Upper lobe of right lung (tissue), 1 donor: ENCODE measurements at regions not wholly inside any gene's neighbourhood (a gene's known extent, or its start where the extent isn't known, plus 50 kb on each side); places are given as distances from the start of the nearest gene placed in this dataset.

Experiments
- ATAC-seq: fragments of 200-7000 bp; cut with Tn5 transposase; one replicate; pipeline ENCODE4 v1.9.1; 2020; ENCODE audit warnings: mild to moderate bottlenecking, moderate library complexity
- DNase-seq: peaks from one replicate; pipeline ENCODE4 v3.0.0-alpha.2; 2020
- H3K27ac ChIP-seq: fragments of 200-600 bp; one replicate; pipeline ENCODE4 v1.8.0; 2022
- H3K27me3 ChIP-seq: fragments of 200-600 bp; one replicate; pipeline ENCODE4 v1.8.0; 2022; ENCODE audit warnings: mild to moderate bottlenecking
- H3K36me3 ChIP-seq: fragments of 200-600 bp; one replicate; pipeline ENCODE4 v1.8.0; 2022
- H3K4me1 ChIP-seq: fragments of 200-600 bp; one replicate; pipeline ENCODE4 v1.8.0; 2022
- H3K4me3 ChIP-seq: fragments of 200-600 bp; one replicate; pipeline ENCODE4 v1.8.0; 2022; ENCODE audit warnings: mild to moderate bottlenecking
- H3K9me3 ChIP-seq: fragments of 200-600 bp; one replicate; pipeline ENCODE4 v1.8.0; 2022
- intact Hi-C: fragments of 100-400 bp; cut with DNase I; formaldehyde crosslinking; loops from one replicate; pipeline ENCODE4 v1.11.0; 2022
- TF ChIP-seq, protein P1 (sequence below): fragments of 200-600 bp; IDR thresholded peaks from one replicate; pipeline ENCODE4 v1.8.0; 2022; ENCODE audit warnings: antibody characterized with exemption
- donor health status: DM: no; HTN: yes; CAD: no; lungs with severe emphysema.

GRCh38 chr1:193937308-193937707, 750.9 kb upstream of the B3GALT2 start:
- Histone ChIP-seq H3K4me1 (no peaks in the 10 kb centered on the region), H3K9me3 (no peaks in the 10 kb centered on the region), H3K4me3 (no peak overlapping the region), H3K36me3 (no peaks in the 10 kb centered on the region), H3K27ac (no peak overlapping the region), H3K27me3 (no peaks in the 10 kb centered on the region)
- TF ChIP-seq, protein P1, sequence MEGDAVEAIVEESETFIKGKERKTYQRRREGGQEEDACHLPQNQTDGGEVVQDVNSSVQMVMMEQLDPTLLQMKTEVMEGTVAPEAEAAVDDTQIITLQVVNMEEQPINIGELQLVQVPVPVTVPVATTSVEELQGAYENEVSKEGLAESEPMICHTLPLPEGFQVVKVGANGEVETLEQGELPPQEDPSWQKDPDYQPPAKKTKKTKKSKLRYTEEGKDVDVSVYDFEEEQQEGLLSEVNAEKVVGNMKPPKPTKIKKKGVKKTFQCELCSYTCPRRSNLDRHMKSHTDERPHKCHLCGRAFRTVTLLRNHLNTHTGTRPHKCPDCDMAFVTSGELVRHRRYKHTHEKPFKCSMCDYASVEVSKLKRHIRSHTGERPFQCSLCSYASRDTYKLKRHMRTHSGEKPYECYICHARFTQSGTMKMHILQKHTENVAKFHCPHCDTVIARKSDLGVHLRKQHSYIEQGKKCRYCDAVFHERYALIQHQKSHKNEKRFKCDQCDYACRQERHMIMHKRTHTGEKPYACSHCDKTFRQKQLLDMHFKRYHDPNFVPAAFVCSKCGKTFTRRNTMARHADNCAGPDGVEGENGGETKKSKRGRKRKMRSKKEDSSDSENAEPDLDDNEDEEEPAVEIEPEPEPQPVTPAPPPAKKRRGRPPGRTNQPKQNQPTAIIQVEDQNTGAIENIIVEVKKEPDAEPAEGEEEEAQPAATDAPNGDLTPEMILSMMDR = no peak
- DNase-seq (no peak), ATAC-seq (no peak)
- intact Hi-C loops = no loop called here

DNA sequence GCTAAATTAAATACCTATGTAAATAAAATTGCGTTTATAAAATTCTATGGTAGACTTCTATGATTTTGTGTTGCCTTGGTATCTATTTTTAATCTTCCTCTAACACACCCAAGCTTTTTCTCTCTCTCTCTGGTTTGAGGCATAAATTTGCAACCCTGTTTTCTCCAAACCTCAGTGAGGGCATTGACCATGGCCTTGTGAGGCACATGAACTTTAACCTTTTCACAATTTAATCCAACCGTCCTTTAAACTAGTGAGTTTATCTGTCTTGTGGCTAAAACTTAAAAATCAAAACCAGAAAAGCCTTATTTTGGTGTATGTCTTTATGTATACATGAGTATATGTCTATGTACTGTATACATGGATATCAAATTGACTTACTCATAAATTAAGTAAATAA, 746.6 kb upstream of the B3GALT2 start:
- intact Hi-C loops = no loop called here
- no peak overlapping the region for H3K27ac ChIP-seq

GRCh38 chr1:193931356-193931755, 744.9 kb upstream of the B3GALT2 start:
- Histone ChIP-seq H3K27me3 (no peaks in the 10 kb centered on the region), H3K36me3 (no peaks in the 10 kb centered on the region), H3K9me3 (no peaks in the 10 kb centered on the region), H3K4me1 (no peaks in the 10 kb centered on the region), H3K27ac (no peak overlapping the region), H3K4me3 (no peak overlapping the region)
- TF ChIP-seq, protein P1 = no peak
- intact Hi-C loops = no loop called here
- no peak for DNase-seq
- no peak for ATAC-seq

More for the DNA sequence above, 746.6 kb upstream of the B3GALT2 start:
- Histone ChIP-seq H3K4me1 (no peaks in the 10 kb centered on the region), H3K27me3 (no peaks in the 10 kb centered on the region), H3K9me3 (no peaks in the 10 kb centered on the region), H3K36me3 (no peaks in the 10 kb centered on the region), H3K4me3 (no peak overlapping the region)
- no peak for DNase-seq
- ATAC-seq = no peak
- TF ChIP-seq, protein P1 = no peak

DNA sequence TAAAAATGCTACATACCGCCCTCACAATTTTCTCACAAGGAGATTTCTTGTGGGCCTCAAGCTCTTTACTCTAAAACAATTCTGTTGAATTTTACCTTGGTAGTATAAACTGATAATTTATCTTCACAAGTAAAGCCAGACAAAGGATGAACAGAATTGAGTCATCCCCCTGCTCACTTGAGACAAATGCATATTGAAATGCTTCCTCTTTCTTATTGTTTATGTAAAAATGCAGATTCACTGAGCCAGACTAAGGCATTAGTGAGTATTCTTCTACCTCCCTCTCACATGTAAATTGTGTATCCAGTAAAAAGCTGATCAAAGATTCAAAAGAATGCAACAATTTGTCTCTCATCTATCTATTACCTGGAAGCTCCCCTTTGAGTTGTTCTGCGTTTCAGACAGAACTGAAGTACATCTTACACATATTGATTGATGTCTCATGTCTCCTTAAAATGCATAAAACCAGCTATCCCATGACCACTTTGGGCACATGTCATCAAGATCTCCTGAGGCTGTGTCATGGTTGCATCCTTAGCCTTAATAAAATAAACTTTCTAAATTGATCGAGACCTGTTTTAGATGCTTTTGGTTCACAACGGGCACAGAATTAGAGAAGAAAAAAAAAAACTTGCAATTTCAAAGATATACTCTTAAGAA, 743.1 kb upstream of the B3GALT2 start:
- Histone ChIP-seq H3K9me3 (no peaks in the 10 kb centered on the region), H3K4me1 (no peaks in the 10 kb centered on the region), H3K4me3 (no peak overlapping the region), H3K36me3 (no peaks in the 10 kb centered on the region), H3K27me3 (no peaks in the 10 kb centered on the region), H3K27ac (no peak overlapping the region)
- ATAC-seq (no peak), DNase-seq (no peak)
- intact Hi-C loops = no loop called here
- TF ChIP-seq, protein P1 = no peak

GRCh38 chr1:193927550-193927949, 741.1 kb upstream of the B3GALT2 start:
- Histone ChIP-seq H3K27me3 (no peaks in the 10 kb centered on the region), H3K9me3 (no peaks in the 10 kb centered on the region), H3K36me3 (no peaks in the 10 kb centered on the region), H3K4me1 (no peaks in the 10 kb centered on the region), H3K27ac (no peak overlapping the region), H3K4me3 (no peak overlapping the region)
- DNase-seq (no peak), ATAC-seq (no peak)
- intact Hi-C loops = no loop called here
- TF ChIP-seq, protein P1 = no peak

DNA sequence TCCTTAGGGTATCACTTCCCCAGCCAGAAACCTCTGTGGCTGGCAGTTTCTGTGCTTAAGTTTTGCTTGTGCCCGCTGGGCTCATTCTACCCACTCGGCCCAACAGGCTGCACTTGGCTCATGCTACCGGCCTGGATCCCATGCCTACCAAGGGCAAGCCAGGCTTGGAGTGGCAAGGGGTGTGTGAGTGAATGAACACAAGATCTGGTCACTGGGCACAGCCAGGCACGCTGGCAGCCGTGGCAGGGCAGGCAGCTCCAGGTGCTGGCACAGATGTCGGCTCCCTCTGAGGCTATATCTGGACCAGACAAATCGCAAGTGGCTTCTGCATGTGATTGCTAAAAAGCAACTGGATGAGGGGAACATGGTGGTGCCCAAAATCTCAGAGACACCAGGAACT, 740.5 kb upstream of the B3GALT2 start:
- no peaks in the 10 kb centered on the region for H3K36me3 ChIP-seq
- no peaks in the 10 kb centered on the region for H3K4me1 ChIP-seq
- H3K4me3 ChIP-seq = no peak overlapping the region
- no peaks in the 10 kb centered on the region for H3K9me3 ChIP-seq
- DNase-seq = no peak
- intact Hi-C loops = no loop called here
- TF ChIP-seq, protein P1 = no peak
- no peak overlapping the region for H3K27ac ChIP-seq
- H3K27me3 ChIP-seq = no peaks in the 10 kb centered on the region
- no peak for ATAC-seq
